ENCODE measurements at regions not wholly inside any gene's neighbourhood (a gene's known extent, or its start where the extent isn't known, plus 50 kb on each side); places are given as distances from the start of the nearest gene placed in this dataset.
"Not testable (repeated sequence)": the region's sequence is repeated elsewhere in the genome, so short reads cannot be mapped to it uniquely, and the experiment has no call there.

GRCh38 chr21:32966120-32966519 is 59.6 kb upstream of the OLIG2 start:
- Mint-ChIP-seq H3K27ac (no peak overlapping the region), H3K9me3 (no peaks in the 10 kb centered on the region), H3K4me3 (no peak overlapping the region), H3K4me1 (ENCODE audit: low read depth) (no peaks in the 10 kb centered on the region), H3K27me3 (ENCODE audit: low read depth) (peaks cover 38% of the 10 kb centered on the region), H3K36me3 (ENCODE audit: low read depth) (no peaks in the 10 kb centered on the region)

GRCh38 chr21:32968103-32968502 is 57.6 kb upstream of the OLIG2 start:
- H3K9me3 Mint-ChIP-seq; H3K4me1 Mint-ChIP-seq (ENCODE audit: low read depth); H3K36me3 Mint-ChIP-seq (ENCODE audit: low read depth); H3K27ac Mint-ChIP-seq; H3K4me3 Mint-ChIP-seq: not testable (repeated sequence)
- H3K27me3 Mint-ChIP-seq (ENCODE audit: low read depth): peaks cover 35% of the 10 kb centered on the region

GRCh38 chr21:32974653-32975052 is 51.1 kb upstream of the OLIG2 start:
- Mint-ChIP-seq H3K36me3 (ENCODE audit: low read depth) (no peaks in the 10 kb centered on the region), H3K4me3 (no peak overlapping the region), H3K27ac (no peak overlapping the region), H3K9me3 (no peaks in the 10 kb centered on the region), H3K4me1 (ENCODE audit: low read depth) (no peaks in the 10 kb centered on the region), H3K27me3 (ENCODE audit: low read depth) (peaks cover 19% of the 10 kb centered on the region)

- H3K36me3 Mint-ChIP-seq (ENCODE audit: low read depth): no peaks in the 10 kb centered on the region
- H3K27ac Mint-ChIP-seq: no peak overlapping the region
- peaks cover 17% of the 10 kb centered on the region for H3K27me3 Mint-ChIP-seq (ENCODE audit: low read depth)
- no peak overlapping the region for H3K4me3 Mint-ChIP-seq
- H3K9me3 Mint-ChIP-seq: no peaks in the 10 kb centered on the region
- no peaks in the 10 kb centered on the region for H3K4me1 Mint-ChIP-seq (ENCODE audit: low read depth)
These were observed 49.8 kb upstream of the OLIG2 start for GRCh38 chr21:32975811-32976431.

All from T-helper 1 cell treated with Interleukin-12 subunit alpha and Interleukin-12 subunit beta and Interleukin-4 antibody, amounts not matched to agents 30 μg/mL and 1 μg/mL, for 36 hours (primary cell).